ENCODE measurements at regions not wholly inside any gene's neighbourhood (a gene's known extent, or its start where the extent isn't known, plus 50 kb on each side); places are given as distances from the start of the nearest gene placed in this dataset.

DNA sequence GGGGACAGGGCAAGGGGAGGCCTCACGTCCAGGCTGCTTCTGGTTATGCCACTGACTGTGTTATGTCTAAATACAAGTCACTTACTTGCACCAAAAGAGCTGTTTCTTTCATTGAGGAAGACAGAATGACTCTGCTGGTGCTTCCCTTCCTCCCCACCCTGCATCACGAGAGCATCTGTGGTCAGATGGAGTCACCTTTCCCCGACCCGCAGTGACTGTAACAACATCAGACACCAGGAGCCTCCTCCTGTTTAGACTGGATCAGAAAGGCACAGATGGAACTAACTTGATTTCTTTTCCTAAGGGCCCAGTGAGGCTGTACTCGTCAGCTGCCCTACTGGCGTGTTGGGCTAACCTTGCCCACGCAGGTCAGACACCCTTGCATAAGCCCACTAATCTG, 90.3 kb upstream of the ZNF536 start:
- TF ChIP-seq, protein P1, sequence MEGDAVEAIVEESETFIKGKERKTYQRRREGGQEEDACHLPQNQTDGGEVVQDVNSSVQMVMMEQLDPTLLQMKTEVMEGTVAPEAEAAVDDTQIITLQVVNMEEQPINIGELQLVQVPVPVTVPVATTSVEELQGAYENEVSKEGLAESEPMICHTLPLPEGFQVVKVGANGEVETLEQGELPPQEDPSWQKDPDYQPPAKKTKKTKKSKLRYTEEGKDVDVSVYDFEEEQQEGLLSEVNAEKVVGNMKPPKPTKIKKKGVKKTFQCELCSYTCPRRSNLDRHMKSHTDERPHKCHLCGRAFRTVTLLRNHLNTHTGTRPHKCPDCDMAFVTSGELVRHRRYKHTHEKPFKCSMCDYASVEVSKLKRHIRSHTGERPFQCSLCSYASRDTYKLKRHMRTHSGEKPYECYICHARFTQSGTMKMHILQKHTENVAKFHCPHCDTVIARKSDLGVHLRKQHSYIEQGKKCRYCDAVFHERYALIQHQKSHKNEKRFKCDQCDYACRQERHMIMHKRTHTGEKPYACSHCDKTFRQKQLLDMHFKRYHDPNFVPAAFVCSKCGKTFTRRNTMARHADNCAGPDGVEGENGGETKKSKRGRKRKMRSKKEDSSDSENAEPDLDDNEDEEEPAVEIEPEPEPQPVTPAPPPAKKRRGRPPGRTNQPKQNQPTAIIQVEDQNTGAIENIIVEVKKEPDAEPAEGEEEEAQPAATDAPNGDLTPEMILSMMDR (IDR thresholded peaks at IDR 0.05; ENCODE audit: insufficient read depth, missing control alignments): no peak
- FAIRE-seq (no peak), DNase-seq (ENCODE audit: insufficient read length, low spot score) (no peak)

DNA sequence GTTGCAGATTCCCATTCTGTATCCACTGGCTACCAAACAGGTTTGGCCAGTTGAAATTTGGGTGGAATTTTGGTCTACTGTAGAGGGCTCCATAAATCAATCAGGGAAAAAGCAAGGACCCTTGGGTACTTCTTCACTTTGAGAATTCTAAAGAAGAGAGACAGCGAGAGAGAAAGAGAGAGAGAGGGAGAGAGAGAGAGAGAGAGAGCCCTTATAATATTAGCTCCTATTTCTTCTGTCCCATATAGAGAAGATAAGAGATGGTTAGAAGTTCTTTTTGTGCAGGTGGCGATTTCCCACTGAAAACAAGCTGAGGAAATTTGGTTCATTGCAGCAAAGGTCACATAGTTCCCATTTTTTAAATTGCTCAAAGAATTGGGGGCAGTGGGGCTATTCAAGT, 88.6 kb upstream of the ZNF536 start:
- no peak for DNase-seq (ENCODE audit: insufficient read length, low spot score)
- FAIRE-seq: no peak
- TF ChIP-seq, protein P1 (IDR thresholded peaks at IDR 0.05; ENCODE audit: insufficient read depth, missing control alignments): no peak

GRCh38 chr19:30284209-30284608, 88.0 kb upstream of the ZNF536 start:
- FAIRE-seq: no peak
- TF ChIP-seq, protein P1 (IDR thresholded peaks at IDR 0.05; ENCODE audit: insufficient read depth, missing control alignments): no peak

DNA sequence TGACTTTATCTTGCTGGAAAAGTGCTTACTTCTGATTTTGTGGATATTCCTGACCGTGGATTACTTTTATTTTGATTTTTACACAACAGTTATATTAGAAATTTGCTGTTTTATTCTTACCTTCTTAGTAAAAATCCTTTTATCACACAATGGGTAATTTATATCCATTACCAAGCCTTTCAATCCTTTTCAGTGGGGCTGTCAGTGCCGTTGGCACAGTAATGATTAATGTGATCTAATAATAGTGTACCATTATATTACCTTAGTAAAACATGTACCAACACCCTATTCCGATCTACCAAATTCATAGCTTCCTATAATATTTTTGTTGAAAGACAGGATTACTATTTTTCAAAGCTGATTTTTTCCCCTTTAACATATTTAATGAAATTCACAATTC, 87.3 kb upstream of the ZNF536 start:
- TF ChIP-seq, protein P1 (IDR thresholded peaks at IDR 0.05; ENCODE audit: insufficient read depth, missing control alignments): no peak
- FAIRE-seq (no peak), DNase-seq (ENCODE audit: insufficient read length, low spot score) (no peak)

More at GRCh38 chr19:30284209-30284608, 88.0 kb upstream of the ZNF536 start:
- DNase-seq (ENCODE audit: insufficient read length, low spot score): no peak

GRCh38 chr19:30286378-30286777, 85.8 kb upstream of the ZNF536 start:
- DNase-seq (ENCODE audit: insufficient read length, low spot score) (no peak), FAIRE-seq (no peak)
- TF ChIP-seq, protein P1 (IDR thresholded peaks at IDR 0.05; ENCODE audit: insufficient read depth, missing control alignments): no peak

- no peak for FAIRE-seq
- DNase-seq (ENCODE audit: insufficient read length, low spot score): no peak
- TF ChIP-seq, protein P1 (IDR thresholded peaks at IDR 0.05; ENCODE audit: insufficient read depth, missing control alignments): no peak
These were observed 84.9 kb upstream of the ZNF536 start for GRCh38 chr19:30287259-30287658.

- DNase-seq (ENCODE audit: insufficient read length, low spot score): no peak
- FAIRE-seq: no peak
- TF ChIP-seq, protein P1 (IDR thresholded peaks at IDR 0.05; ENCODE audit: insufficient read depth, missing control alignments): no peak
These were observed 84.2 kb upstream of the ZNF536 start for GRCh38 chr19:30287973-30288372.
